ENCODE measurements at regions not wholly inside any gene's neighbourhood (a gene's known extent, or its start where the extent isn't known, plus 50 kb on each side); places are given as distances from the start of the nearest gene placed in this dataset.

DNA sequence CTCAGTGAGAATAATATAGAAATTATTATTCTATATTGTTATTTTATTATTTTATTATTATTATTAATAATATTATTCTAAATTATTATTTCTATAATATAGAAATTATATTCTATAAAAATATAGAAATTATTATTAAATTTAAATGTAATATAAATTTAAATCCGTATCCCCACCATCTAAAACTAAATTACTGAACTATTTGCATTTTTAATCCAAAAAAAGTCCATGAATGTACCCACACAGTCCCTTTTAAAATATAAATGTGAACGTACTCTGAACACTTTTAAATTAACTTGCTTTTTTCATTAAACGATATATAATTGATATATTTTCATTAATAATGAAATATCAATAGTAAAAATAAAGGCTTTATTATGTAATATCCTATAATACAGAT, 248.3 kb upstream of the PCDH7 start:
- TF ChIP-seq, protein P1, sequence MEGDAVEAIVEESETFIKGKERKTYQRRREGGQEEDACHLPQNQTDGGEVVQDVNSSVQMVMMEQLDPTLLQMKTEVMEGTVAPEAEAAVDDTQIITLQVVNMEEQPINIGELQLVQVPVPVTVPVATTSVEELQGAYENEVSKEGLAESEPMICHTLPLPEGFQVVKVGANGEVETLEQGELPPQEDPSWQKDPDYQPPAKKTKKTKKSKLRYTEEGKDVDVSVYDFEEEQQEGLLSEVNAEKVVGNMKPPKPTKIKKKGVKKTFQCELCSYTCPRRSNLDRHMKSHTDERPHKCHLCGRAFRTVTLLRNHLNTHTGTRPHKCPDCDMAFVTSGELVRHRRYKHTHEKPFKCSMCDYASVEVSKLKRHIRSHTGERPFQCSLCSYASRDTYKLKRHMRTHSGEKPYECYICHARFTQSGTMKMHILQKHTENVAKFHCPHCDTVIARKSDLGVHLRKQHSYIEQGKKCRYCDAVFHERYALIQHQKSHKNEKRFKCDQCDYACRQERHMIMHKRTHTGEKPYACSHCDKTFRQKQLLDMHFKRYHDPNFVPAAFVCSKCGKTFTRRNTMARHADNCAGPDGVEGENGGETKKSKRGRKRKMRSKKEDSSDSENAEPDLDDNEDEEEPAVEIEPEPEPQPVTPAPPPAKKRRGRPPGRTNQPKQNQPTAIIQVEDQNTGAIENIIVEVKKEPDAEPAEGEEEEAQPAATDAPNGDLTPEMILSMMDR (IDR thresholded peaks at IDR 0.05), result no peak
- TF ChIP-seq POLR2AphosphoS5 (IDR thresholded peaks at IDR 0.05) (no peak), EP300 (IDR thresholded peaks at IDR 0.05) (no peak), POLR2A (IDR thresholded peaks at IDR 0.05) (no peak)

All from suprapubic skin (tissue), 4 donors.